ENCODE measurements at regions not wholly inside any gene's neighbourhood (a gene's known extent, or its start where the extent isn't known, plus 50 kb on each side); places are given as distances from the start of the nearest gene placed in this dataset.

- TF ChIP-seq CTCF (conservative IDR thresholded peaks at IDR 0.05; ENCODE audit: low read depth in 2 of 2) (no peak), JUNB (IDR thresholded peaks at IDR 0.05; ENCODE audit: unreplicated experiment) (no peak), POLR2AphosphoS5 (IDR thresholded peaks at IDR 0.05; ENCODE audit: low read depth) (no peak), EZH2 (IDR thresholded peaks at IDR 0.05; ENCODE audit: low read depth, unreplicated experiment) (no peak)
These were observed 247.1 kb upstream of the ARPP21 start for GRCh38 chr3:35392187-35392586.

Data from GM23338 (cell line).